ENCODE measurements at regions not wholly inside any gene's neighbourhood (a gene's known extent, or its start where the extent isn't known, plus 50 kb on each side); places are given as distances from the start of the nearest gene placed in this dataset.

DNA sequence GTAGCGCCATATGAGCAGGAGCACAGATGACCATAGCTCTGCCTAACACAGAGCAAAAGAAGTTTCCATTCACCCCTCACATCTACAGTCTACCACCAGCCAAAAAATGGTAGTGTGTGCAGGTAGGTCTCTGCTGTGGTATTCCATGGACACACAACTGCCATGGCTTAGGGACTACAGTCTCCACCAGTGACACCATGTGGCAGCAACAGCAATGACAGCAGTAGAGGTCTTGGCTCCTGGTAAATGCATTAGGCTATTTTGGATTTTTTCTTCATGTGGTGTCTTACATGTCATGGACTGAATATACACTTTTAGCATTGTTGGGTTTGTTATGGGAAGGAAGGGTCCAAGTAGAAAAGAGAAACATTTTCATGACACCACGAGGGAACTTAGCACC is 70.1 kb upstream of the CABCOCO1 start:
- no peaks in the 10 kb centered on the region for H3K27me3 ChIP-seq (ENCODE audit: control insufficient read depth in 2 of 2, insufficient read depth in 2 of 2, low read length in 2 of 2)
- no peaks in the 10 kb centered on the region for H3K36me3 ChIP-seq (ENCODE audit: control insufficient read depth, insufficient read depth, low read length)
- H4K20me1 ChIP-seq (replicated peaks; ENCODE audit: control insufficient read depth, insufficient read depth, low read length): no peaks in the 10 kb centered on the region
- H2AFZ ChIP-seq (ENCODE audit: low read depth, low read length): no peak overlapping the region
- peaks cover 0 to 12% of the 10 kb centered on the region in 2 experiments; a peak in 3 of 5 replicates for H3K4me1 ChIP-seq (replicated peaks in 1 of 2; ENCODE audit: control insufficient read depth in 2 of 2, insufficient read depth in 2 of 2, low read length in 2 of 2)
- H3K9ac ChIP-seq (ENCODE audit: insufficient read depth in 1 of 2, low read depth in 2 of 2, low read length in 2 of 2): no peak overlapping the region
- intact Hi-C loops (cut with micrococcal nuclease) (loop anchor here (5.0 to 10.0 kb wide), 2 partner anchors 115 to 448 kb away; no protein-coding TSS in a partner anchor), in situ Hi-C loops (cut with MboI) (no loop called here)
- ATAC-seq (peak; percentile 94), DNase-seq (ENCODE audit: extremely low read depth in 1 of 4, low spot score in 3 of 4) (peak; percentile 21 to 73 (median 45)), FAIRE-seq (peak; percentile 90)
- BruUV-seq (replicated peaks): no TSS peak
- no peaks in the 10 kb centered on the region for H3K79me2 ChIP-seq (ENCODE audit: control insufficient read depth, insufficient read depth, low read length)
- H3K4me3 ChIP-seq: no peak overlapping the region
- 24% methylated on average over 2 of the region's 2 CpGs for WGBS (ENCODE audit: insufficient coverage, low coverage, missing lambda C conversion rate)
- H3K9me3 ChIP-seq (replicated peaks; ENCODE audit: control insufficient read depth, insufficient read depth, low read depth, low read length): no peaks in the 10 kb centered on the region
- H3K9me1 ChIP-seq (ENCODE audit: control insufficient read depth, insufficient read depth, low read length): no peaks in the 10 kb centered on the region
- no peak overlapping the region for H3K4me2 ChIP-seq (ENCODE audit: insufficient read depth, low read length)
- H3K27ac ChIP-seq (ENCODE audit: extremely low read depth, low read depth, low read length): no peak overlapping the region
- CTCF ChIA-PET (ENCODE audit: low intra/inter-chr PET ratio): interaction anchor here (1.5 kb wide), 1 partner anchor 127 kb away, joined by 4 read pairs; no protein-coding TSS in a partner anchor
- POLR2A ChIA-PET: interaction anchor here (1.4 kb wide), 1 partner anchor 21 kb away, joined by 4 read pairs; no protein-coding TSS in a partner anchor
- TF ChIP-seq NFE2 (IDR thresholded peaks at IDR 0.05; ENCODE audit: low read depth) (no peak), RBM39 (optimal IDR thresholded peaks at IDR 0.05; ENCODE audit: low read depth, low read length) (no peak), RB1 (IDR thresholded peaks at IDR 0.05; ENCODE audit: low read depth) (0 out of 2 replicates have a peak, but pooled peaks have one; percentile 44), SAP30 (IDR thresholded peaks at IDR 0.05; ENCODE audit: borderline replicate concordance, insufficient read depth, low read depth, low read length, poor library complexity, severe bottlenecking) (no peak), RBM34 (IDR thresholded peaks at IDR 0.05; ENCODE audit: borderline replicate concordance, insufficient read depth, low read length) (no peak), ZNF76 (CRISPR knock-in tag; IDR thresholded peaks at IDR 0.05; ENCODE audit: borderline replicate concordance) (no peak), TEAD4 (IDR thresholded peaks at IDR 0.05; ENCODE audit: low read length) (0 out of 2 replicates have a peak, but pooled peaks have one; percentile 8), TEAD4 (CRISPR knock-in tag; IDR thresholded peaks at IDR 0.05; ENCODE audit: borderline replicate concordance) (no peak)
- TF ChIP-seq, protein P1, sequence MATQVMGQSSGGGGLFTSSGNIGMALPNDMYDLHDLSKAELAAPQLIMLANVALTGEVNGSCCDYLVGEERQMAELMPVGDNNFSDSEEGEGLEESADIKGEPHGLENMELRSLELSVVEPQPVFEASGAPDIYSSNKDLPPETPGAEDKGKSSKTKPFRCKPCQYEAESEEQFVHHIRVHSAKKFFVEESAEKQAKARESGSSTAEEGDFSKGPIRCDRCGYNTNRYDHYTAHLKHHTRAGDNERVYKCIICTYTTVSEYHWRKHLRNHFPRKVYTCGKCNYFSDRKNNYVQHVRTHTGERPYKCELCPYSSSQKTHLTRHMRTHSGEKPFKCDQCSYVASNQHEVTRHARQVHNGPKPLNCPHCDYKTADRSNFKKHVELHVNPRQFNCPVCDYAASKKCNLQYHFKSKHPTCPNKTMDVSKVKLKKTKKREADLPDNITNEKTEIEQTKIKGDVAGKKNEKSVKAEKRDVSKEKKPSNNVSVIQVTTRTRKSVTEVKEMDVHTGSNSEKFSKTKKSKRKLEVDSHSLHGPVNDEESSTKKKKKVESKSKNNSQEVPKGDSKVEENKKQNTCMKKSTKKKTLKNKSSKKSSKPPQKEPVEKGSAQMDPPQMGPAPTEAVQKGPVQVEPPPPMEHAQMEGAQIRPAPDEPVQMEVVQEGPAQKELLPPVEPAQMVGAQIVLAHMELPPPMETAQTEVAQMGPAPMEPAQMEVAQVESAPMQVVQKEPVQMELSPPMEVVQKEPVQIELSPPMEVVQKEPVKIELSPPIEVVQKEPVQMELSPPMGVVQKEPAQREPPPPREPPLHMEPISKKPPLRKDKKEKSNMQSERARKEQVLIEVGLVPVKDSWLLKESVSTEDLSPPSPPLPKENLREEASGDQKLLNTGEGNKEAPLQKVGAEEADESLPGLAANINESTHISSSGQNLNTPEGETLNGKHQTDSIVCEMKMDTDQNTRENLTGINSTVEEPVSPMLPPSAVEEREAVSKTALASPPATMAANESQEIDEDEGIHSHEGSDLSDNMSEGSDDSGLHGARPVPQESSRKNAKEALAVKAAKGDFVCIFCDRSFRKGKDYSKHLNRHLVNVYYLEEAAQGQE (IDR thresholded peaks at IDR 0.05; ENCODE audit: borderline replicate concordance): peak; percentile 72; the same call in 1 of the 2 replicates
- TF ChIP-seq, protein P1 (CRISPR knock-in tag; IDR thresholded peaks at IDR 0.05; ENCODE audit: low read depth): no peak
- TF ChIP-seq, protein P2, sequence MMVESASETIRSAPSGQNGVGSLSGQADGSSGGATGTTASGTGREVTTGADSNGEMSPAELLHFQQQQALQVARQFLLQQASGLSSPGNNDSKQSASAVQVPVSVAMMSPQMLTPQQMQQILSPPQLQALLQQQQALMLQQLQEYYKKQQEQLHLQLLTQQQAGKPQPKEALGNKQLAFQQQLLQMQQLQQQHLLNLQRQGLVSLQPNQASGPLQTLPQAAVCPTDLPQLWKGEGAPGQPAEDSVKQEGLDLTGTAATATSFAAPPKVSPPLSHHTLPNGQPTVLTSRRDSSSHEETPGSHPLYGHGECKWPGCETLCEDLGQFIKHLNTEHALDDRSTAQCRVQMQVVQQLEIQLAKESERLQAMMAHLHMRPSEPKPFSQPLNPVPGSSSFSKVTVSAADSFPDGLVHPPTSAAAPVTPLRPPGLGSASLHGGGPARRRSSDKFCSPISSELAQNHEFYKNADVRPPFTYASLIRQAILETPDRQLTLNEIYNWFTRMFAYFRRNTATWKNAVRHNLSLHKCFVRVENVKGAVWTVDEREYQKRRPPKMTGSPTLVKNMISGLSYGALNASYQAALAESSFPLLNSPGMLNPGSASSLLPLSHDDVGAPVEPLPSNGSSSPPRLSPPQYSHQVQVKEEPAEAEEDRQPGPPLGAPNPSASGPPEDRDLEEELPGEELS (CRISPR knock-in tag; IDR thresholded peaks at IDR 0.05; ENCODE audit: borderline replicate concordance): no peak

All from K562 (cell line).